ENCODE measurements at regions not wholly inside any gene's neighbourhood (a gene's known extent, or its start where the extent isn't known, plus 50 kb on each side); places are given as distances from the start of the nearest gene placed in this dataset.

DNA sequence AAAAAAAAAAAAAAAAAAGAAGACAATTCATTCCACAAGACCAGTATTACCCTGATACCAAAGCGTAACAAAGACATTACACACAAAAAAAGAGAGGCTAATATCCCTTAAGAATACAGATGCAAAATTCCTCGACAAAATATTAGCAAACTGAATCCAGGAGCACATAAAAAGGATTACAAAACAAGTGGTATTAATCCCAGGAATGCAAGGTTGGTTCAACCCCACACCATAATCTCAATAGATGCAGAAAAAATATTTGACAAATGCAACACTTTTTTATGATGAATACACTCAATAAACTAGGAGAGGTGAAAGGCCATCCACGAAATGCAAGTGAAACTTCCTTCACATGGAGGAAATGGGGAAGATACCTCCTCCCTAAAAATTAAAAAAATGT lies 80.1 kb upstream of the TLR4 start:
- TF ChIP-seq, protein P1, sequence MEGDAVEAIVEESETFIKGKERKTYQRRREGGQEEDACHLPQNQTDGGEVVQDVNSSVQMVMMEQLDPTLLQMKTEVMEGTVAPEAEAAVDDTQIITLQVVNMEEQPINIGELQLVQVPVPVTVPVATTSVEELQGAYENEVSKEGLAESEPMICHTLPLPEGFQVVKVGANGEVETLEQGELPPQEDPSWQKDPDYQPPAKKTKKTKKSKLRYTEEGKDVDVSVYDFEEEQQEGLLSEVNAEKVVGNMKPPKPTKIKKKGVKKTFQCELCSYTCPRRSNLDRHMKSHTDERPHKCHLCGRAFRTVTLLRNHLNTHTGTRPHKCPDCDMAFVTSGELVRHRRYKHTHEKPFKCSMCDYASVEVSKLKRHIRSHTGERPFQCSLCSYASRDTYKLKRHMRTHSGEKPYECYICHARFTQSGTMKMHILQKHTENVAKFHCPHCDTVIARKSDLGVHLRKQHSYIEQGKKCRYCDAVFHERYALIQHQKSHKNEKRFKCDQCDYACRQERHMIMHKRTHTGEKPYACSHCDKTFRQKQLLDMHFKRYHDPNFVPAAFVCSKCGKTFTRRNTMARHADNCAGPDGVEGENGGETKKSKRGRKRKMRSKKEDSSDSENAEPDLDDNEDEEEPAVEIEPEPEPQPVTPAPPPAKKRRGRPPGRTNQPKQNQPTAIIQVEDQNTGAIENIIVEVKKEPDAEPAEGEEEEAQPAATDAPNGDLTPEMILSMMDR (IDR thresholded peaks at IDR 0.05): no peak
- TF ChIP-seq POLR2A (IDR thresholded peaks at IDR 0.05) (no peak), EP300 (IDR thresholded peaks at IDR 0.05) (no peak)

Data from stomach (tissue), 4 donors.